Mesothelial cell of epicardium (in vitro differentiated cells): ENCODE measurements at regions not wholly inside any gene's neighbourhood (a gene's known extent, or its start where the extent isn't known, plus 50 kb on each side); places are given as distances from the start of the nearest gene placed in this dataset.

ENCODE experiments used
- DNase-seq, 2 experiments: peaks; one replicate each; pipeline ENCODE4 v3.0.0; 2021; ENCODE audit warnings: low spot score in 2 of 2; ENCODE audit not compliant: unreplicated experiment in 2 of 2
- H3K27ac Mint-ChIP-seq: 2 replicates; pipeline ENCODE4 v1.8.0; 2021; ENCODE audit warnings: mixed read lengths
- H3K27me3 Mint-ChIP-seq: 2 replicates; pipeline ENCODE4 v1.8.0; 2021; ENCODE audit warnings: low read depth, mixed read lengths
- H3K36me3 Mint-ChIP-seq: 2 replicates; pipeline ENCODE4 v1.8.0; 2021; ENCODE audit warnings: mixed read lengths
- H3K4me1 Mint-ChIP-seq: 2 replicates; pipeline ENCODE4 v1.8.0; 2021; ENCODE audit warnings: mixed read lengths
- H3K4me3 Mint-ChIP-seq: 2 replicates; pipeline ENCODE4 v1.8.0; 2021; ENCODE audit warnings: mild to moderate bottlenecking, moderate library complexity, mixed read lengths
- H3K9me3 Mint-ChIP-seq: 2 replicates; pipeline ENCODE4 v1.8.0; 2021; ENCODE audit warnings: mixed read lengths
- CTCF ChIP-seq: fragments of 200-600 bp; sonication (generic); IDR thresholded peaks from one replicate; pipeline ENCODE4 v1.5.0; 2021; ENCODE audit warnings: antibody characterized with exemption; ENCODE audit not compliant: unreplicated experiment

DNA sequence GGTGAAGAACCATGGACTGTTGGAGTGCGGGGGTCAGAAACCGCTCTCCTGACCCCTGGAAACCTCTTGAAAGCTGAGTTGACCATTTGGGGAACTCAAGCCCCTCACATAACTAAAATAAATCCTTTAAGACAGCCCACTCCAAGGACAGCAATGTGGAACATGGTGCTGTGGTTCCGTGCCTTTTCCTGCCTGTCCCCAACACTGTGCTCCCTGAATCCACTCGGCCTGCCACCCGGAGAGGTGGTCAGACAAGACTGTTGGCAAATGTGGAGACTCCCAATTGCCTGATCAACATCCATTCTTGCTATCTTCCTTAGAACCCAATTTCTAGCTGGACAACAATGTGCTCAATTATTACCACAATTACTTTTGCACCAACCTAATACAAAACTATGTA, 286.0 kb downstream of the NPHP4 start:
- Mint-ChIP-seq H3K36me3 (no peaks in the 10 kb centered on the region), H3K27me3 (no peaks in the 10 kb centered on the region), H3K27ac (no peak overlapping the region), H3K4me3 (no peak overlapping the region), H3K4me1 (peaks cover 3% of the 10 kb centered on the region), H3K9me3 (no peaks in the 10 kb centered on the region)
- no peak for TF ChIP-seq CTCF
- no peak for DNase-seq

DNA sequence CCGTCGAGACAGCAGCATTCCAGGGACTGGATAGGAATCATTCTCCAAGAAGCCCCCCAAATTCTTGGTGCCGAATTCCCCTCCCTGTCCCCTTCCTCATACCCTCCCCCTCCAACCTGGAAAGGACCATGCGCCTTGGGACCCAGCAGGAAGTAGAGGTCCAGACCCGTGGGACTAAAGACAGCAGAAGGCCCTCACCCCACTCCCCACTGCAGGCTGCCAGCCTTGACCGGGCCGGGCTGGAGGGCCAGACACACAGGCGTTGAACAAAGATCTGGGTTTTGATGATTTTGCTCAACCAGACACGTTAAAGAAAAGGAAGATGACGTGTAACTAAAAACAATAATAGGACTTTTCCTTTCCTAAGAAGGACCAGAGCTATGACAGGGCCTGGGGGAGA, 286.5 kb downstream of the NPHP4 start:
- no peak for TF ChIP-seq CTCF
- Mint-ChIP-seq H3K4me1 (peaks cover 3% of the 10 kb centered on the region), H3K9me3 (no peaks in the 10 kb centered on the region)

DNA sequence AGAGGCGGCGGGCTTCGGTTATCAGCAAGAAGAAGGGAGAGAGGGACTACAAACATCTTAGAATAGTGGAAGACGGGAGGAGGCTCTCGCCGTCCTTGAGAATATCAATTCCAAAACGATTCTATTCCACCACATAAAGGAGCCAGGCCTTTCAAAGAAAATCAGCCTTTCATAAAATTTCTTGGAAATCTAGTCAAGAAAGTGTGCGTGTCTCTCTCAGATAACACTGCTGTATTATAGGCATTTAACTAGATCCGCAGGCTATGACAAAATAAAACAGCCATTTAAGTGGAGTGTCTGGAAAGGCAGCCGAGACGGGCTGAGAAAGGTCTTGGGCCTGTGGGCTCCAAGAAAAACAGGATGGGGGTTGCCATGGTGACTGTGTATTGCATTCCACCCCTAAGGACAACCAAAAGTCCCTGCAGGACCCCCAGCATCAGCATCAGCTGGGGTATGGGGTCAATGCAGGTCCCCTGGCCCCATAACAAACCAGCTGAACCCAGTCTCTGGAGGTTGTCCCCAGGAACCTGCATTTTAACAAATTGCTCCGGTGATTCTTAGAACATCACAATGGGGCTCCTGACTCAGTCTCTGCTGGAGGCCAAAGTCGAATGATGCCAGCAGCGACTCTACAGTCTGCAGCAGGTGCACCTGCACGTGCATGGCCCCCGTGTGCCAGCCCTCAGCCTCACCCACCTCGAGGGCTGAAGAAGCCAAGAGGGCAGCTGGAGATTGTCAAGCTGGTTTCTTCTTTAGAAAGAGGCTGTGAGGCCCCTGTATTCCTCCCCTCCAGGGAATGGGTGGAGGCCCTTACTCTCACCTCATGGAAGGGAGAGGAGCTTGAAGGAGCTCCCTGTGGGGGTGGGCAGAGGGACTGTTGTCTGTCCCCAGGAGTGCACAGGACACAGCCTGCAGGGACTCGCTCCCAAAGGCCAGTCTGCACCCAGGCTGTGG, 287.4 kb downstream of the NPHP4 start:
- Mint-ChIP-seq H3K27ac (no peak overlapping the region), H3K4me3 (no peak overlapping the region), H3K36me3 (no peaks in the 10 kb centered on the region), H3K4me1 (peaks cover 3% of the 10 kb centered on the region), H3K27me3 (no peaks in the 10 kb centered on the region), H3K9me3 (peaks cover 4% of the 10 kb centered on the region)
- no peak for TF ChIP-seq CTCF
- no peak for DNase-seq

More for the DNA sequence above, 286.5 kb downstream of the NPHP4 start:
- H3K27ac Mint-ChIP-seq = no peak overlapping the region
- H3K36me3 Mint-ChIP-seq = no peaks in the 10 kb centered on the region
- no peaks in the 10 kb centered on the region for H3K27me3 Mint-ChIP-seq
- no peak overlapping the region for H3K4me3 Mint-ChIP-seq
- DNase-seq = no peak

DNA sequence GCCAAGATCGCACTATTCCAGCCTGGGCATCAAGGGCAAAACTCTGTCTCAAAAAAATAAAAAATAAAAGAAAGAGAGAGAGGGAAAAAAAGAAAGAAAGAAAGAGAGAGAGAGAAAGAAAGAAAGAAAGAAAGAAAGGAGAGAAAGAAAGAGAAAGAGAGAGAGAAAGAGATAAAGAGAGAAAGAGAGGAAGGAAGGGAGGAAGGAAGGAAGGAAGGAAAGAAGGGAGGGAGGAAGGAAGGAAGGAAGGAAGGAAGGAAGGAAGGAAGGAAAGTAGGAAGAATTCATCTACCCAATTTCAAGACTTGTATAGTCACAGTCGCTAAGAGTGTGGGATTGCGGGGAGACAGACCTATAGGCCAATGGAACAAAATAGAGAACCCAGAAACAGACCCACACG, 290.6 kb downstream of the NPHP4 start:
- no peak overlapping the region for H3K27ac Mint-ChIP-seq

GRCh38 chr1:5693568-5693967, 298.7 kb downstream of the NPHP4 start:
- Mint-ChIP-seq H3K36me3 (no peaks in the 10 kb centered on the region), H3K4me1 (peaks cover 18% of the 10 kb centered on the region), H3K27ac (no peak overlapping the region), H3K4me3 (no peak overlapping the region), H3K9me3 (no peaks in the 10 kb centered on the region), H3K27me3 (peaks cover 24% of the 10 kb centered on the region)
- DNase-seq = no peak
- TF ChIP-seq CTCF = no peak

More for the DNA sequence above, 290.6 kb downstream of the NPHP4 start:
- Mint-ChIP-seq H3K27me3 (no peaks in the 10 kb centered on the region), H3K9me3 (peaks cover 5% of the 10 kb centered on the region), H3K4me1 (peaks cover 3% of the 10 kb centered on the region), H3K36me3 (no peaks in the 10 kb centered on the region), H3K4me3 (no peak overlapping the region)
- no peak for TF ChIP-seq CTCF
- no peak for DNase-seq
